Natural killer cell (primary cell): ENCODE measurements at regions not wholly inside any gene's neighbourhood (a gene's known extent, or its start where the extent isn't known, plus 50 kb on each side); places are given as distances from the start of the nearest gene placed in this dataset.

Experiments used
- ATAC-seq, 3 donors: fragments of 150-1000 bp in 2 of 3; fragments of 200-7000 bp in 1 of 3; cut with Tn5 transposase; 1 replicate in 1 of 3; 2 replicates in 2 of 3; pipeline ENCODE4 v1.10.0; 2021; ENCODE audit warnings: mild to moderate bottlenecking in 2 of 3, moderate library complexity in 2 of 3
- DNase-seq, 2 donors: peaks; one replicate each; pipeline versions ENCODE4 v3.0.0 to v3.0.0-alpha.2; 2013 to 2021; ENCODE audit warnings: mixed read lengths in 1 of 2
- H3K27ac ChIP-seq: one replicate; pipeline ENCODE4 v1.5.1; 2013; ENCODE audit warnings: mild to moderate bottlenecking, low read length
- H3K27me3 ChIP-seq: one replicate; pipeline ENCODE4 v1.6.1; 2013; ENCODE audit warnings: low read length; ENCODE audit not compliant: control insufficient read depth, insufficient read depth
- H3K36me3 ChIP-seq: one replicate; pipeline ENCODE4 v1.6.1; 2013; ENCODE audit warnings: low read length; ENCODE audit not compliant: control insufficient read depth, insufficient read depth
- H3K4me1 ChIP-seq: one replicate; pipeline ENCODE4 v1.6.1; 2013; ENCODE audit warnings: low read length; ENCODE audit not compliant: control insufficient read depth, insufficient read depth
- H3K4me3 ChIP-seq: one replicate; pipeline ENCODE4 v1.5.1; 2013; ENCODE audit warnings: low read length
- H3K9me3 ChIP-seq: one replicate; pipeline ENCODE4 v1.6.1; 2013; ENCODE audit warnings: low read length; ENCODE audit not compliant: control insufficient read depth, insufficient read depth
- H3K27ac Mint-ChIP-seq, 2 donors: one replicate each; pipeline ENCODE4 v1.8.0; 2022; ENCODE audit warnings: mild to moderate bottlenecking in 2 of 2, mixed read lengths in 2 of 2, moderate library complexity in 1 of 2
- H3K27me3 Mint-ChIP-seq, 2 donors: one replicate each; pipeline ENCODE4 v1.8.0; 2022; ENCODE audit warnings: low read depth in 2 of 2, mixed read lengths in 2 of 2
- H3K36me3 Mint-ChIP-seq: one replicate; pipeline ENCODE4 v1.8.0; 2022; ENCODE audit warnings: mixed read lengths
- H3K4me1 Mint-ChIP-seq, 2 donors: one replicate each; pipeline ENCODE4 v1.8.0; 2022; ENCODE audit warnings: mixed read lengths in 2 of 2
- H3K4me3 Mint-ChIP-seq: one replicate; pipeline ENCODE4 v1.8.0; 2022; ENCODE audit warnings: mild to moderate bottlenecking, moderate library complexity, mixed read lengths
- H3K9me3 Mint-ChIP-seq, 2 donors: one replicate each; pipeline ENCODE4 v1.8.0; 2022; ENCODE audit warnings: mixed read lengths in 2 of 2
- CTCF ChIP-seq: fragments of 200-600 bp; IDR thresholded peaks from one replicate; pipeline ENCODE4 v1.8.0; 2022; ENCODE audit warnings: antibody characterized with exemption
- WGBS: methylation state at CpG from one replicate; pipeline ENCODE4 v1.1.7; 2013; ENCODE audit warnings: missing lambda C conversion rate; ENCODE audit not compliant: insufficient coverage; 5-methylcytosine and 5-hydroxymethylcytosine counted together
- intact Hi-C: fragments of 100-400 bp; cut with micrococcal nuclease; formaldehyde crosslinking; loops from one replicate; pipeline ENCODE4 v1.14.2; 2022

GRCh38 chr2:172172513-172173173 lies 69.9 kb upstream of the DLX2 start:
- no peak overlapping the region for H3K27ac ChIP-seq
- peak; percentile 48 to 77 for DNase-seq
- peaks cover 9 to 10% of the 10 kb centered on the region in 2 donors for H3K27me3 Mint-ChIP-seq
- peak overlapping the region; percentile 62 for H3K4me3 Mint-ChIP-seq
- H3K27ac Mint-ChIP-seq, result no peak overlapping the region
- no peaks in the 10 kb centered on the region for H3K9me3 ChIP-seq
- H3K9me3 Mint-ChIP-seq, result no peaks in the 10 kb centered on the region
- H3K27me3 ChIP-seq, result peaks cover 4% of the 10 kb centered on the region
- ATAC-seq, result peak; percentile 81 to 96 (median 96)
- peaks cover 5% of the 10 kb centered on the region for H3K4me1 ChIP-seq
- no peaks in the 10 kb centered on the region for H3K36me3 Mint-ChIP-seq
- peaks cover 11 to 13% of the 10 kb centered on the region in 2 donors for H3K4me1 Mint-ChIP-seq
- TF ChIP-seq CTCF, result peak; percentile 58
- H3K4me3 ChIP-seq, result peak overlapping the region; percentile 41
- intact Hi-C loops, result loop anchor here (5.0 kb wide), 1 partner anchor 760 kb away; no protein-coding TSS in a partner anchor
- WGBS, result under 1% methylated on average over 55 of the region's 58 CpGs
- no peaks in the 10 kb centered on the region for H3K36me3 ChIP-seq

- no peak overlapping the region for H3K27ac ChIP-seq
- ATAC-seq (no peak), DNase-seq (no peak)
- Mint-ChIP-seq H3K4me1 (peaks cover 12 to 13% of the 10 kb centered on the region in 2 donors), H3K27ac (no peak overlapping the region), H3K27me3 (peaks cover 9 to 10% of the 10 kb centered on the region in 2 donors), H3K9me3 (no peaks in the 10 kb centered on the region), H3K36me3 (no peaks in the 10 kb centered on the region), H3K4me3 (peak overlapping the region; percentile 62)
- no peaks in the 10 kb centered on the region for H3K9me3 ChIP-seq
- TF ChIP-seq CTCF, result no peak
- intact Hi-C loops, result loop anchor here (5.0 kb wide), 1 partner anchor 759 kb away; no protein-coding TSS in a partner anchor
- 97% methylated on average over 8 of the region's 8 CpGs for WGBS
- H3K36me3 ChIP-seq, result no peaks in the 10 kb centered on the region
- peaks cover 5% of the 10 kb centered on the region for H3K4me1 ChIP-seq
- H3K27me3 ChIP-seq, result peaks cover 4% of the 10 kb centered on the region
- no peak overlapping the region for H3K4me3 ChIP-seq
Measured at GRCh38 chr2:172173174-172173706, 70.5 kb upstream of the DLX2 start.

GRCh38 chr2:172177581-172177980 lies 74.9 kb upstream of the DLX2 start:
- Histone ChIP-seq H3K36me3 (no peaks in the 10 kb centered on the region), H3K27ac (no peak overlapping the region), H3K4me1 (peaks cover 29% of the 10 kb centered on the region), H3K27me3 (peaks cover 4% of the 10 kb centered on the region), H3K4me3 (no peak overlapping the region), H3K9me3 (no peaks in the 10 kb centered on the region)
- ATAC-seq (no peak), DNase-seq (no peak)
- H3K4me3 Mint-ChIP-seq, result no peak overlapping the region
- H3K36me3 Mint-ChIP-seq, result no peaks in the 10 kb centered on the region
- no peak overlapping the region for H3K27ac Mint-ChIP-seq
- intact Hi-C loops, result no loop called here
- H3K4me1 Mint-ChIP-seq, result peaks cover 45 to 51% of the 10 kb centered on the region in 2 donors
- H3K27me3 Mint-ChIP-seq, result peaks cover 8 to 9% of the 10 kb centered on the region in 2 donors
- no peak for TF ChIP-seq CTCF
- H3K9me3 Mint-ChIP-seq, result no peaks in the 10 kb centered on the region
- WGBS, result 100% methylated on average over 1 of the region's 3 CpGs
